ENCODE measurements at regions not wholly inside any gene's neighbourhood (a gene's known extent, or its start where the extent isn't known, plus 50 kb on each side); places are given as distances from the start of the nearest gene placed in this dataset.

- Histone ChIP-seq H3K36me3 (ENCODE audit: control insufficient read depth, insufficient read depth, low read length) (no peaks in the 10 kb centered on the region), H3K4me3 (ENCODE audit: low read depth, low read length) (no peak overlapping the region), H3K9me3 (ENCODE audit: control insufficient read depth in 2 of 2, low read length in 2 of 2) (no peaks in the 10 kb centered on the region), H3K27ac (ENCODE audit: insufficient read depth, low read length, poor library complexity, severe bottlenecking) (no peak overlapping the region), H3K4me1 (ENCODE audit: control insufficient read depth, insufficient read depth, low read length, poor library complexity, severe bottlenecking) (no peaks in the 10 kb centered on the region), H3K27me3 (ENCODE audit: control insufficient read depth, insufficient read depth, low read length) (peaks cover 6% of the 10 kb centered on the region)
- H3K4me3 Mint-ChIP-seq, result no peak overlapping the region
- ATAC-seq (ENCODE audit: low read depth in 2 of 2), result no peak
- H3K4me1 Mint-ChIP-seq, result no peaks in the 10 kb centered on the region
- H3K27me3 Mint-ChIP-seq, result peaks cover 36% of the 10 kb centered on the region
- no peaks in the 10 kb centered on the region for H3K36me3 Mint-ChIP-seq
- H3K9me3 Mint-ChIP-seq, result no peaks in the 10 kb centered on the region
- H3K27ac Mint-ChIP-seq, result no peak overlapping the region
- DNase-seq, result no peak
These were observed 55.0 kb upstream of the SYT6 start for GRCh38 chr1:114208714-114209113.

GRCh38 chr1:114208106-114208505, 54.4 kb upstream of the SYT6 start:
- H3K27me3 ChIP-seq (ENCODE audit: control insufficient read depth, insufficient read depth, low read length), result peaks cover 6% of the 10 kb centered on the region
- no peak overlapping the region for H3K27ac Mint-ChIP-seq
- H3K4me3 Mint-ChIP-seq, result no peak overlapping the region
- H3K9me3 Mint-ChIP-seq, result no peaks in the 10 kb centered on the region
- H3K4me3 ChIP-seq (ENCODE audit: low read depth, low read length), result no peak overlapping the region
- no peaks in the 10 kb centered on the region for H3K4me1 ChIP-seq (ENCODE audit: control insufficient read depth, insufficient read depth, low read length, poor library complexity, severe bottlenecking)
- H3K36me3 ChIP-seq (ENCODE audit: control insufficient read depth, insufficient read depth, low read length), result no peaks in the 10 kb centered on the region
- ATAC-seq (ENCODE audit: low read depth in 2 of 2), result no peak
- H3K4me1 Mint-ChIP-seq, result no peaks in the 10 kb centered on the region
- peaks cover 39% of the 10 kb centered on the region for H3K27me3 Mint-ChIP-seq
- H3K9me3 ChIP-seq (ENCODE audit: control insufficient read depth in 2 of 2, low read length in 2 of 2), result no peaks in the 10 kb centered on the region
- H3K27ac ChIP-seq (ENCODE audit: insufficient read depth, low read length, poor library complexity, severe bottlenecking), result no peak overlapping the region
- H3K36me3 Mint-ChIP-seq, result no peaks in the 10 kb centered on the region
- no peak for DNase-seq

GRCh38 chr1:114207635-114208034, 54.0 kb upstream of the SYT6 start:
- Histone ChIP-seq H3K36me3 (ENCODE audit: control insufficient read depth, insufficient read depth, low read length) (no peaks in the 10 kb centered on the region), H3K27ac (ENCODE audit: insufficient read depth, low read length, poor library complexity, severe bottlenecking) (no peak overlapping the region), H3K4me1 (ENCODE audit: control insufficient read depth, insufficient read depth, low read length, poor library complexity, severe bottlenecking) (no peaks in the 10 kb centered on the region), H3K9me3 (ENCODE audit: control insufficient read depth in 2 of 2, low read length in 2 of 2) (no peaks in the 10 kb centered on the region), H3K4me3 (ENCODE audit: low read depth, low read length) (no peak overlapping the region), H3K27me3 (ENCODE audit: control insufficient read depth, insufficient read depth, low read length) (peaks cover 6% of the 10 kb centered on the region)
- Mint-ChIP-seq H3K9me3 (no peaks in the 10 kb centered on the region), H3K4me1 (no peaks in the 10 kb centered on the region), H3K27ac (no peak overlapping the region), H3K27me3 (peaks cover 39% of the 10 kb centered on the region), H3K36me3 (no peaks in the 10 kb centered on the region), H3K4me3 (no peak overlapping the region)
- ATAC-seq (ENCODE audit: low read depth in 2 of 2), result no peak
- no peak for DNase-seq

GRCh38 chr1:114206392-114206791, 52.7 kb upstream of the SYT6 start:
- no peaks in the 10 kb centered on the region for H3K9me3 ChIP-seq (ENCODE audit: control insufficient read depth in 2 of 2, low read length in 2 of 2)
- no peaks in the 10 kb centered on the region for H3K4me1 ChIP-seq (ENCODE audit: control insufficient read depth, insufficient read depth, low read length, poor library complexity, severe bottlenecking)
- H3K4me3 Mint-ChIP-seq, result no peak overlapping the region
- H3K9me3 Mint-ChIP-seq, result peaks cover 0 to 2% (median 0%) of the 10 kb centered on the region in 7 donors
- no peaks in the 10 kb centered on the region for H3K4me1 Mint-ChIP-seq
- no peak overlapping the region for H3K4me3 ChIP-seq (ENCODE audit: low read depth, low read length)
- DNase-seq (no peak), ATAC-seq (ENCODE audit: low read depth in 2 of 2) (no peak)
- H3K27me3 ChIP-seq (ENCODE audit: control insufficient read depth, insufficient read depth, low read length), result peaks cover 6% of the 10 kb centered on the region
- no peaks in the 10 kb centered on the region for H3K36me3 ChIP-seq (ENCODE audit: control insufficient read depth, insufficient read depth, low read length)
- no peak overlapping the region for H3K27ac Mint-ChIP-seq
- H3K36me3 Mint-ChIP-seq, result no peaks in the 10 kb centered on the region
- H3K27me3 Mint-ChIP-seq, result peaks cover 42% of the 10 kb centered on the region
- H3K27ac ChIP-seq (ENCODE audit: insufficient read depth, low read length, poor library complexity, severe bottlenecking), result no peak overlapping the region

GRCh38 chr1:114203595-114204128, 50.0 kb upstream of the SYT6 start:
- no peak overlapping the region for H3K27ac ChIP-seq (ENCODE audit: insufficient read depth, low read length, poor library complexity, severe bottlenecking)
- no peak for DNase-seq
- Mint-ChIP-seq H3K27me3 (peaks cover 28% of the 10 kb centered on the region), H3K4me3 (no peak overlapping the region), H3K9me3 (peaks cover 0 to 4% (median 0%) of the 10 kb centered on the region in 7 donors), H3K4me1 (no peaks in the 10 kb centered on the region), H3K27ac (peak overlapping the region in 1 of 3 donors; percentile 38), H3K36me3 (no peaks in the 10 kb centered on the region)
- H3K36me3 ChIP-seq (ENCODE audit: control insufficient read depth, insufficient read depth, low read length), result no peaks in the 10 kb centered on the region
- peaks cover 8% of the 10 kb centered on the region for H3K27me3 ChIP-seq (ENCODE audit: control insufficient read depth, insufficient read depth, low read length)
- no peak overlapping the region for H3K4me3 ChIP-seq (ENCODE audit: low read depth, low read length)
- H3K4me1 ChIP-seq (ENCODE audit: control insufficient read depth, insufficient read depth, low read length, poor library complexity, severe bottlenecking), result no peaks in the 10 kb centered on the region
- H3K9me3 ChIP-seq (ENCODE audit: control insufficient read depth in 2 of 2, low read length in 2 of 2), result no peaks in the 10 kb centered on the region
- ATAC-seq (ENCODE audit: low read depth in 2 of 2), result no peak

Measured in CD4-positive, CD25-positive, alpha-beta regulatory T cell (primary cell).